Natural killer cell (primary cell): ENCODE measurements at regions not wholly inside any gene's neighbourhood (a gene's known extent, or its start where the extent isn't known, plus 50 kb on each side); places are given as distances from the start of the nearest gene placed in this dataset.

ENCODE experiments used
- ATAC-seq, 3 donors: fragments of 150-1000 bp in 2 of 3; fragments of 200-7000 bp in 1 of 3; cut with Tn5 transposase; 1 replicate in 1 of 3; 2 replicates in 2 of 3; pipeline ENCODE4 v1.10.0; 2021; ENCODE audit warnings: mild to moderate bottlenecking in 2 of 3, moderate library complexity in 2 of 3
- DNase-seq, 2 donors: peaks; one replicate each; pipeline versions ENCODE4 v3.0.0 to v3.0.0-alpha.2; 2013 to 2021; ENCODE audit warnings: mixed read lengths in 1 of 2
- H3K27ac ChIP-seq: one replicate; pipeline ENCODE4 v1.5.1; 2013; ENCODE audit warnings: mild to moderate bottlenecking, low read length
- H3K27me3 ChIP-seq: one replicate; pipeline ENCODE4 v1.6.1; 2013; ENCODE audit warnings: low read length; ENCODE audit not compliant: control insufficient read depth, insufficient read depth
- H3K36me3 ChIP-seq: one replicate; pipeline ENCODE4 v1.6.1; 2013; ENCODE audit warnings: low read length; ENCODE audit not compliant: control insufficient read depth, insufficient read depth
- H3K4me1 ChIP-seq: one replicate; pipeline ENCODE4 v1.6.1; 2013; ENCODE audit warnings: low read length; ENCODE audit not compliant: control insufficient read depth, insufficient read depth
- H3K4me3 ChIP-seq: one replicate; pipeline ENCODE4 v1.5.1; 2013; ENCODE audit warnings: low read length
- H3K9me3 ChIP-seq: one replicate; pipeline ENCODE4 v1.6.1; 2013; ENCODE audit warnings: low read length; ENCODE audit not compliant: control insufficient read depth, insufficient read depth
- H3K27ac Mint-ChIP-seq, 2 donors: one replicate each; pipeline ENCODE4 v1.8.0; 2022; ENCODE audit warnings: mild to moderate bottlenecking in 2 of 2, mixed read lengths in 2 of 2, moderate library complexity in 1 of 2
- H3K27me3 Mint-ChIP-seq, 2 donors: one replicate each; pipeline ENCODE4 v1.8.0; 2022; ENCODE audit warnings: low read depth in 2 of 2, mixed read lengths in 2 of 2
- H3K36me3 Mint-ChIP-seq: one replicate; pipeline ENCODE4 v1.8.0; 2022; ENCODE audit warnings: mixed read lengths
- H3K4me1 Mint-ChIP-seq, 2 donors: one replicate each; pipeline ENCODE4 v1.8.0; 2022; ENCODE audit warnings: mixed read lengths in 2 of 2
- H3K4me3 Mint-ChIP-seq: one replicate; pipeline ENCODE4 v1.8.0; 2022; ENCODE audit warnings: mild to moderate bottlenecking, moderate library complexity, mixed read lengths
- H3K9me3 Mint-ChIP-seq, 2 donors: one replicate each; pipeline ENCODE4 v1.8.0; 2022; ENCODE audit warnings: mixed read lengths in 2 of 2
- CTCF ChIP-seq: fragments of 200-600 bp; IDR thresholded peaks from one replicate; pipeline ENCODE4 v1.8.0; 2022; ENCODE audit warnings: antibody characterized with exemption
- WGBS: methylation state at CpG from one replicate; pipeline ENCODE4 v1.1.7; 2013; ENCODE audit warnings: missing lambda C conversion rate; ENCODE audit not compliant: insufficient coverage; 5-methylcytosine and 5-hydroxymethylcytosine counted together
- intact Hi-C: fragments of 100-400 bp; cut with micrococcal nuclease; formaldehyde crosslinking; loops from one replicate; pipeline ENCODE4 v1.14.2; 2022

GRCh38 chrY:13068696-13069095 lies 164.0 kb downstream of the DDX3Y start:
- Histone ChIP-seq H3K36me3 (no peaks in the 10 kb centered on the region), H3K4me3 (no peak overlapping the region), H3K27ac (no peak overlapping the region), H3K9me3 (peaks cover 5% of the 10 kb centered on the region), H3K27me3 (no peaks in the 10 kb centered on the region), H3K4me1 (no peaks in the 10 kb centered on the region)
- no peaks in the 10 kb centered on the region for H3K36me3 Mint-ChIP-seq
- TF ChIP-seq CTCF, result no peak
- no peaks in the 10 kb centered on the region for H3K27me3 Mint-ChIP-seq
- H3K4me1 Mint-ChIP-seq, result no peaks in the 10 kb centered on the region
- DNase-seq, result no peak
- ATAC-seq, result no peak
- intact Hi-C loops, result no loop called here
- H3K27ac Mint-ChIP-seq, result no peak overlapping the region
- peaks cover 0 to 5% of the 10 kb centered on the region in 2 donors for H3K9me3 Mint-ChIP-seq
- WGBS, result 88% methylated on average over 3 of the region's 3 CpGs
- H3K4me3 Mint-ChIP-seq, result no peak overlapping the region

- DNase-seq (no peak), ATAC-seq (no peak)
- H3K27me3 Mint-ChIP-seq, result no peaks in the 10 kb centered on the region
- H3K9me3 ChIP-seq, result peaks cover 5% of the 10 kb centered on the region
- no peaks in the 10 kb centered on the region for H3K36me3 Mint-ChIP-seq
- intact Hi-C loops, result no loop called here
- H3K4me3 ChIP-seq, result no peak overlapping the region
- peaks cover 0 to 5% of the 10 kb centered on the region in 2 donors for H3K9me3 Mint-ChIP-seq
- H3K27ac ChIP-seq, result no peak overlapping the region
- H3K4me1 ChIP-seq, result no peaks in the 10 kb centered on the region
- no peaks in the 10 kb centered on the region for H3K4me1 Mint-ChIP-seq
- no peak overlapping the region for H3K4me3 Mint-ChIP-seq
- no peaks in the 10 kb centered on the region for H3K36me3 ChIP-seq
- H3K27ac Mint-ChIP-seq, result no peak overlapping the region
- TF ChIP-seq CTCF, result no peak
- H3K27me3 ChIP-seq, result no peaks in the 10 kb centered on the region
Observed at GRCh38 chrY:13069111-13069510, 164.4 kb downstream of the DDX3Y start.

GRCh38 chrY:13082748-13083147 lies 178.1 kb downstream of the DDX3Y start:
- ATAC-seq (no peak), DNase-seq (no peak)
- no peak for TF ChIP-seq CTCF
- Histone ChIP-seq H3K27me3 (no peaks in the 10 kb centered on the region), H3K36me3 (no peaks in the 10 kb centered on the region), H3K27ac (no peak overlapping the region), H3K9me3 (no peaks in the 10 kb centered on the region), H3K4me1 (no peaks in the 10 kb centered on the region), H3K4me3 (no peak overlapping the region)
- Mint-ChIP-seq H3K27me3 (no peaks in the 10 kb centered on the region), H3K36me3 (no peaks in the 10 kb centered on the region), H3K4me3 (no peak overlapping the region), H3K9me3 (no peaks in the 10 kb centered on the region), H3K4me1 (no peaks in the 10 kb centered on the region), H3K27ac (no peak overlapping the region)
- intact Hi-C loops, result no loop called here

GRCh38 chrY:13091575-13091974 lies 186.9 kb downstream of the DDX3Y start:
- 87% methylated on average over 5 of the region's 5 CpGs for WGBS
- ATAC-seq (no peak), DNase-seq (no peak)
- Histone ChIP-seq H3K4me1 (no peaks in the 10 kb centered on the region), H3K4me3 (no peak overlapping the region), H3K9me3 (no peaks in the 10 kb centered on the region), H3K27ac (no peak overlapping the region), H3K36me3 (no peaks in the 10 kb centered on the region), H3K27me3 (no peaks in the 10 kb centered on the region)
- no peak overlapping the region for H3K27ac Mint-ChIP-seq
- no peaks in the 10 kb centered on the region for H3K36me3 Mint-ChIP-seq
- TF ChIP-seq CTCF, result no peak
- H3K27me3 Mint-ChIP-seq, result peaks cover 0 to 3% of the 10 kb centered on the region in 2 donors
- no peak overlapping the region for H3K4me3 Mint-ChIP-seq
- no peaks in the 10 kb centered on the region for H3K4me1 Mint-ChIP-seq
- peaks cover 0 to 6% of the 10 kb centered on the region in 2 donors for H3K9me3 Mint-ChIP-seq
- intact Hi-C loops, result no loop called here
